ENCODE measurements at regions not wholly inside any gene's neighbourhood (a gene's known extent, or its start where the extent isn't known, plus 50 kb on each side); places are given as distances from the start of the nearest gene placed in this dataset.

GRCh38 chr17:77508047-77508715 is 367.4 kb downstream of the SEC14L1 start:
- Mint-ChIP-seq H3K27me3 (ENCODE audit: low read depth) (no peaks in the 10 kb centered on the region; the same call in 1 of the 2 replicates), H3K4me3 (no peak overlapping the region), H3K4me1 (peaks cover 18% of the 10 kb centered on the region), H3K9me3 (peaks cover 16% of the 10 kb centered on the region), H3K36me3 (peaks cover 7% of the 10 kb centered on the region; the same call in 1 of the 2 replicates), H3K27ac (no peak overlapping the region)
- TF ChIP-seq ARID4B (CRISPR knock-in tag; IDR thresholded peaks at IDR 0.05; ENCODE audit: borderline replicate concordance) = no peak
- TF ChIP-seq NFYB (CRISPR knock-in tag; conservative IDR thresholded peaks at IDR 0.05; ENCODE audit: low read depth) = no peak
- TF ChIP-seq GABPB1 (CRISPR knock-in tag; IDR thresholded peaks at IDR 0.05) = peak; percentile 55; the same call in 1 of the 2 replicates
- no peak for TF ChIP-seq ZNF138 (CRISPR knock-in tag; conservative IDR thresholded peaks at IDR 0.05)
- CTCF ChIA-PET = interaction anchor here (1.1 to 1.2 kb wide), 2 partner anchors 11 to 20 kb away, joined by 5 to 6 read pairs; no protein-coding TSS in a partner anchor
- ATAC-seq (no peak), DNase-seq (ENCODE audit: low spot score) (peak; percentile 5)
- POLR2A ChIA-PET = interaction anchor here (0.6 kb wide), 1 partner anchor 134 kb away, joined by 3 read pairs; no protein-coding TSS in a partner anchor

- ATAC-seq = no peak
- TF ChIP-seq ZNF317 (CRISPR knock-in tag; IDR thresholded peaks at IDR 0.05; ENCODE audit: borderline replicate concordance, low read depth) (no peak), NFE2L1 (CRISPR knock-in tag; IDR thresholded peaks at IDR 0.05) (no peak), ZNF425 (CRISPR knock-in tag; conservative IDR thresholded peaks at IDR 0.05) (no peak), CREB1 (CRISPR knock-in tag; IDR thresholded peaks at IDR 0.05) (no peak), NFYB (CRISPR knock-in tag; conservative IDR thresholded peaks at IDR 0.05; ENCODE audit: low read depth) (no peak), FOXP4 (CRISPR knock-in tag; IDR thresholded peaks at IDR 0.05) (no peak), CREM (CRISPR knock-in tag; IDR thresholded peaks at IDR 0.05) (no peak), TEAD1 (CRISPR knock-in tag; IDR thresholded peaks at IDR 0.05) (no peak)
- CTCF ChIA-PET = interaction anchor here (1.2 kb wide), 1 partner anchor 19 kb away, joined by 5 read pairs; no protein-coding TSS in a partner anchor
- no peak overlapping the region for H3K27ac Mint-ChIP-seq
- POLR2A ChIA-PET = no interaction called here
- no peak overlapping the region for H3K4me3 Mint-ChIP-seq
- no peaks in the 10 kb centered on the region; the same call in 1 of the 2 replicates for H3K27me3 Mint-ChIP-seq (ENCODE audit: low read depth)
- peaks cover 7% of the 10 kb centered on the region; the same call in 1 of the 2 replicates for H3K36me3 Mint-ChIP-seq
- no peak for DNase-seq (ENCODE audit: low spot score)
- H3K4me1 Mint-ChIP-seq = peaks cover 14% of the 10 kb centered on the region
- H3K9me3 Mint-ChIP-seq = peaks cover 16% of the 10 kb centered on the region
Observed at GRCh38 chr17:77509089-77509488, 368.3 kb downstream of the SEC14L1 start.

- POLR2A ChIA-PET = no interaction called here
- peaks cover 16% of the 10 kb centered on the region for H3K9me3 Mint-ChIP-seq
- TF ChIP-seq TEAD4 (CRISPR knock-in tag; IDR thresholded peaks at IDR 0.05) (no peak), SOX15 (CRISPR knock-in tag; IDR thresholded peaks at IDR 0.05) (no peak), FOXK1 (CRISPR knock-in tag; IDR thresholded peaks at IDR 0.05) (no peak), E2F5 (CRISPR knock-in tag; IDR thresholded peaks at IDR 0.05) (no peak), E2F1 (CRISPR knock-in tag; IDR thresholded peaks at IDR 0.05) (no peak), USF2 (CRISPR knock-in tag; IDR thresholded peaks at IDR 0.05) (no peak), ETV6 (CRISPR knock-in tag; IDR thresholded peaks at IDR 0.05) (no peak), GRHL2 (CRISPR knock-in tag; IDR thresholded peaks at IDR 0.05; ENCODE audit: insufficient replicate concordance, severe bottlenecking) (no peak)
Observed at GRCh38 chr17:77509599-77509998, 368.8 kb downstream of the SEC14L1 start.

More at GRCh38 chr17:77509599-77509998, 368.8 kb downstream of the SEC14L1 start:
- Mint-ChIP-seq H3K27me3 (ENCODE audit: low read depth) (no peaks in the 10 kb centered on the region; the same call in 1 of the 2 replicates), H3K36me3 (peaks cover 7% of the 10 kb centered on the region; the same call in 1 of the 2 replicates), H3K4me3 (no peak overlapping the region), H3K27ac (no peak overlapping the region), H3K4me1 (peaks cover 9% of the 10 kb centered on the region)
- ATAC-seq = no peak
- DNase-seq (ENCODE audit: low spot score) = no peak
- CTCF ChIA-PET = no interaction called here

Measured in WTC11 (cell line).